Peyer's patch (tissue), 4 donors: ENCODE measurements at regions not wholly inside any gene's neighbourhood (a gene's known extent, or its start where the extent isn't known, plus 50 kb on each side); places are given as distances from the start of the nearest gene placed in this dataset.

Experiments
- POLR2A ChIP-seq, 2 donors: fragments of 450-650 bp; IDR thresholded peaks; one replicate each; pipeline ENCODE4 v1.5.1; 2017; ENCODE audit warnings: antibody characterized with exemption in 2 of 2, mild to moderate bottlenecking in 2 of 2, moderate library complexity in 2 of 2
- TF ChIP-seq, protein P1 (sequence below), 6 experiments: fragments of 450-650 bp in 4 of 6; fragments of 200-600 bp in 2 of 6; sonication (generic) in 1 of 6; IDR thresholded peaks; one replicate each; pipeline ENCODE4 v1.5.1; 2017 to 2019; ENCODE audit warnings: antibody characterized with exemption in 6 of 6, mild to moderate bottlenecking in 3 of 6, moderate library complexity in 1 of 6

DNA sequence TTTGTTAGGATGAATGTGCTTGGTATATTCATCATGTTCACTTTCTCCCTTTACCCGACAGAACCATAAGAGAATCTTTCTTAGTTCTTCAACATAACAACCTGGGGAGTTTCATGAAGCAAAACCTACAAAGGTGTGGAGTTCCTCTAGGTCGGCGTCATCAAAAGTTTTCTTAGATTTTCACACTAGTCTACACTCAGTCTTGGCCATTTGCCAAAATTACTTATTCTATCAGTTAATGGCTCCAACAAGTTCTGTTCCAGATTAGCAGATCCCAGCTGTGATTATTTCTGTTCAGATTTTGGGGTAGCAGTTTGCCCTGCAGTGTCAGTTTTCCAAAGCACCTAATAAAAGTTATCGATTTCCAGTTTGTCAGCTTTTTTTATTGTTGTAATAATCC, 935.8 kb upstream of the RAG2 start:
- TF ChIP-seq, protein P1, sequence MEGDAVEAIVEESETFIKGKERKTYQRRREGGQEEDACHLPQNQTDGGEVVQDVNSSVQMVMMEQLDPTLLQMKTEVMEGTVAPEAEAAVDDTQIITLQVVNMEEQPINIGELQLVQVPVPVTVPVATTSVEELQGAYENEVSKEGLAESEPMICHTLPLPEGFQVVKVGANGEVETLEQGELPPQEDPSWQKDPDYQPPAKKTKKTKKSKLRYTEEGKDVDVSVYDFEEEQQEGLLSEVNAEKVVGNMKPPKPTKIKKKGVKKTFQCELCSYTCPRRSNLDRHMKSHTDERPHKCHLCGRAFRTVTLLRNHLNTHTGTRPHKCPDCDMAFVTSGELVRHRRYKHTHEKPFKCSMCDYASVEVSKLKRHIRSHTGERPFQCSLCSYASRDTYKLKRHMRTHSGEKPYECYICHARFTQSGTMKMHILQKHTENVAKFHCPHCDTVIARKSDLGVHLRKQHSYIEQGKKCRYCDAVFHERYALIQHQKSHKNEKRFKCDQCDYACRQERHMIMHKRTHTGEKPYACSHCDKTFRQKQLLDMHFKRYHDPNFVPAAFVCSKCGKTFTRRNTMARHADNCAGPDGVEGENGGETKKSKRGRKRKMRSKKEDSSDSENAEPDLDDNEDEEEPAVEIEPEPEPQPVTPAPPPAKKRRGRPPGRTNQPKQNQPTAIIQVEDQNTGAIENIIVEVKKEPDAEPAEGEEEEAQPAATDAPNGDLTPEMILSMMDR (IDR thresholded peaks at IDR 0.05), result no peak
- TF ChIP-seq POLR2A (IDR thresholded peaks at IDR 0.05), result no peak
